NCI-H460 (cell line): ENCODE measurements at regions not wholly inside any gene's neighbourhood (a gene's known extent, or its start where the extent isn't known, plus 50 kb on each side); places are given as distances from the start of the nearest gene placed in this dataset.

Experiments used
- DNase-seq: peaks from one replicate; pipeline ENCODE4 v3.0.0-alpha.2; 2016; ENCODE audit warnings: low read depth; ENCODE audit errors: extremely low read depth

- DNase-seq, result no peak
These were observed 253.2 kb downstream of the POLR1F start for GRCh38 chr7:19455623-19456022.

DNA sequence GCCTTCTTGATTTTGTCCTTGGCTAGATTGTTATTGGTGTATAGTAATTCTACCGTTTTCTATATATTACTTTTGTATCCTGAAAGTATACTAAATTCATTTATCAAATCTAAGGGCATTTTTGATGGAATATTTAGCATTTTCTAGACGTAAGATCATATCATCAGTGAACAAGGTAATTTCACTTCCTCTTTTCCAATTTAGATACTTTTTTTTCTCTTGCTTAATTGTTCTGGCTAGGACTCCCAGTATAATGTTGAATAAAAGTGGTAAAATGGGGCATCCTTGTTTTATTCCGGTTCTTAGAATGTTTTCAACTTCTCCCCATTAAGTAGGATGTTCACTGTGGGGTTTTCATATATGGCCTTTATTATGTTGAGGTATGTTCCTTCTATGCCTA lies 260.7 kb downstream of the POLR1F start:
- DNase-seq, result no peak

DNA sequence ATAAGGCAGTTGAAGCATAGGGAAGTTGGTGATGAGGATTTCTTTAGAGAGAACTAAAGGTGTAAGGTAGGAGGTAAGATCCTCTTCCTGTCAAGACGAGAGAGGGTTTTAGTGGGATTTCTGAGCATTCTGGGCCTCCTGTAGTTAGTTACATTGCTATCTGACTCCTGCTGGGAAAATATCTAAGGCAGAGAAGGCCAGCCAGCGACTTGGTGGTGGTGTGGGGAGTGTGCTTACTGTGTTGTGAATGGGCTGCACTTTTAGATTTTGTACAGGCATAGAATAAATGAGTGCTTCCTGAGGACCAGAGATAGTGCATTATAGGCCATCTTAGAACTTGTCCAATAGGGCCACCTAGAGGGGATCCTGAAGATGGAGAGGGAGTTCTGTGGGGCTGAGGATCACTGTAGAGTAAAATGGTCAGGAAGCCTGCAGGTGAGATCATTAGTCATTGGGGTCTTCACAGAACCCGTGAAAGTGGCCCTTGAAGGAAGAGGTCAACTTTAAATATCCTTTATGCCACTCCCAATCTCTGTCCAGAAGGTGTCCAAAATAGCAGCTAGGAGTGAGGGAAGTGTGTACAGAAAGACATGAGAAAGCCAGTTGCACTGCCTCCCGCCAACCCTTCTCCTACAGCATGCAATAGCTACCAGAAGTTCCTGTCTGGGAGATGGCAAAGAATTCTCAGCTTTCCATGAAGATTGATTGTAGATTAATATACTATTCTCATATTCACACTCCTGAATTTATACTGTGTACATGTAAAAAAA lies 266.6 kb downstream of the POLR1F start:
- peak; percentile 49 for DNase-seq

DNA sequence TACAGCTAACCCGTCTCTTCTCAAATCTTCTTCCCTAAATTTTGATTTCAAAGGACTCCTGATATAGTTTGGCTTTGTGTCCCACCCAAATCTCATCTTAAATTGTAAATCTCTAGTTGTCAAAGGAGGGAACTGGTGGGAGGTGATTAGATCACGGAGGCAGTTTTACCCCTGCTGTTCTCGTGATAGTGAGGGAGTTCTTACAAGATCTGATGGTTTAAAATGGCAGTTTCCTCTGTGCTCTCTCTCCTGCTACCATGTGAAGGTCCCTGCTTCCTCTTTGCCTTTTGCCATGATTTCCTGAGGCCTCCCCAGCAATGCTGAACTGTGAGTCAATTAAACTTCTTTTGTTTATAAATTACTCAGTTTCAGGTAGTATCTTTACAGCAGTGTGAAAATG lies 269.3 kb downstream of the POLR1F start:
- DNase-seq, result no peak

DNA sequence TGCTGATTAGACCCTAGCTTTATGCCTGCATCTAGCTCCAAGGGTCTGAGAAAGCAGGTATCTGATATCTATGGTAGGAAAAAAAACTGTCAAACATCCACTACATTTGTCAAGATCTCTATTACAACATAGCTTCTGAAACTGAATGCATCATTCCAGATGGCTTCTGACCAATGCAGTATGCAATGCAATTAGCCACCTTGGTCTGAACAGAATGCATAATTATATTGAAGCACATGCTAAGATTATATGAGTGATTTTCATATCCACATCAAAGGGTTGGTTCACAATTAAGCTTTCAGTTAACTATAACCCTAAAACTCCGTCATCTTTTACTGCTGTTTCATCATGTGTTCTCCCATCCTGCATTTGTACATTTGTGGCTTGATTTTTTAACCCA lies 271.4 kb downstream of the POLR1F start:
- DNase-seq, result no peak

DNA sequence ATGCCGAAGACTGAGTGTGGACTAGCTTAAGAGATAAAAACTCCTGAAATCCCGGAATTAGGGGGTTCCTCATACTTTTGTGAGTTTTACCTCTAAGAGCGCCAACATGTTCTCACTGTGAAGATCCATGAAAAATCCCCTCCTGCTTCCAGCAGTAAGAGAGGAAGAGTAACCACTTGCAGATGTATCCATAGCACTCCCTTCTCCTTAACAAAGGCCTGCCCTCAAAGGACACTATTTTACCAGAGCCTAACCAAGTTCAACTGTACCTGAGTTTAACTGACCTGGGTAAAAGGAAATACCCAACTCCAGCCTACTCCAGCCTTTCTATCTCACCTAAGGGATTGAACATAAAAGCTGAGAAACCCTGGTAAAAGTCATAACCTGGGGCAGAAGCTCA lies 280.9 kb downstream of the POLR1F start:
- no peak for DNase-seq

DNA sequence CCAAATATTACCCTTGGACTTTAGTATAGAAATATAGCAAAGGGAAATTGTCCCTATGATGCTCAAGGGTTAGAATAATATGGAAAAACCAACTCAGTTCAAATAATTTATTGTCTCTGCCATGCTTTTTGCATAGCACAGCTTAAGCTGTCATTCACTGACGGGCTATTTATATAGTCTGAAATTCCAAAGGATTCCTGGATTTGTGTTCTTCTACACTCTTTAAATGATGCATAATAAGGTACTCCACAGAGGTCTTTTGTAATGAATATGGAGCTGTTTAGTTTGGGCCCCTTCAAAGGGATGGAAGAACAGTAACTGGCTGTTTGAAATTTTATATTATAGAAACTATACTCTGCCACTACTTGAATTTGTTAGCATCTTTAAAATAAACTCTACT lies 276.6 kb upstream of the FERD3L start:
- no peak for DNase-seq

DNA sequence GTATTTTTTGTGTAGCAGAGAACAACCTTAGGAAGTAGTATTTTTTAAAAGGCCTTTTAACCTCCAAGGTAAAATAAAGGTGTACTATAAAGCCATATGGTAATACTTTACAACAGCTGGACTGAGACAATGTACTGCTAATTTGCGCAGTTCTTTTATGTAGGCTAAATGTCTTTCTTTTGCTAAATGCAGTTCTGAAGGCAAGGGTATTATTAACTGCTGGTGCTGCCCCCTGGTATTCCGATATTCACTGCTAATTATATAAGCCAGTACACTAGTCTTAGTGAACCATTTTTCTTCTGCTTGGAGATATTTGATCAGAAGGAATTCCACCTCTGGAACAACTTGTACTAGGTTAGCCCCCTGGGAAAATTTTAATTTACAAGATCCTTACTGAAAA lies 272.0 kb upstream of the FERD3L start:
- DNase-seq, result no peak

DNA sequence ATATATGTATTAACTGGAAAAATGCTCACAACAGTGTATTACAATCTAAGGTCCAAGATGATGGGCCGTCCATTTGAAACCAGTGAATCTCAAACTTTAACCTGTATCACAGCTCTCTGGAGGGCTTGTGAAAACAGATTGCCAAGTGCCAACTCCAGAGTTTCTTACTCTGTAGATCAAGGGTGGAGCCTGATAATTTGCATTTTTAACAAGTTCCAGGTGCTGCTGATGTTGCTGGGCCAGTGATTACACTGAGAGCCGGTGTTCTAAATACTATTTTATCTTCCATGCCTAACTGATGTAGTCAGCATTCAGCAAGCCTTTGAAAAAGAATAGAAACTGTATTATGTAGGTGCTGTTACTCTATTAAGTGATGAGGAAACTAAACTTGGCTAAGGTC lies 269.9 kb upstream of the FERD3L start:
- DNase-seq, result no peak

DNA sequence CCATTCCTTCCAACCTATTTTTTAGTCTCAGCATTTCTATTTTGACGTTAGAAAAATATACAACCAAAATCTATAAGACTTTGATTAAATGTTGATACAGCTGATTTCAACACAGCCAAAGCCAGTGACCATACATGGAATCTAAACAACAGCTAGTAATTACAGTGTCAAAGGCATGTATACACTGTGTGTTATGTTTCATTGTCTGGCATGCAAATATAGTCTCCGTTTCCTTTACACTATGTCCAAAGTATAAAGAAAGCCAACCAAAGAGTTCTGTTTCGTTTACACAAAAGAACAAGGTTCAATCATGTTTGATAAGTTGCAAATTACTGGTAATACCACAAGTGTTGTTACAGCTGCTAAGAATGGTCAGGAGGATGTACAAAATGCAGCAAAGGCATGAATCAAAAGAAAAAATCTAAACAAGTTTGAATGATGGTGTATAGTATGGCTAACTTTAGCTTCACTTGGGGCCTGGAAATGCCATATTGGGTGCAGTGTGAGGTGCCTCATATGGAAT lies 268.3 kb upstream of the FERD3L start:
- no peak for DNase-seq

GRCh38 chr7:19410691-19411090 lies 265.5 kb upstream of the FERD3L start:
- no peak for DNase-seq

- no peak for DNase-seq
These were observed 264.9 kb upstream of the FERD3L start for GRCh38 chr7:19410106-19410505.

- DNase-seq, result no peak
These were observed 263.5 kb upstream of the FERD3L start for GRCh38 chr7:19408706-19409220.

- DNase-seq, result no peak
These were observed 262.0 kb upstream of the FERD3L start for GRCh38 chr7:19407270-19407669.

DNA sequence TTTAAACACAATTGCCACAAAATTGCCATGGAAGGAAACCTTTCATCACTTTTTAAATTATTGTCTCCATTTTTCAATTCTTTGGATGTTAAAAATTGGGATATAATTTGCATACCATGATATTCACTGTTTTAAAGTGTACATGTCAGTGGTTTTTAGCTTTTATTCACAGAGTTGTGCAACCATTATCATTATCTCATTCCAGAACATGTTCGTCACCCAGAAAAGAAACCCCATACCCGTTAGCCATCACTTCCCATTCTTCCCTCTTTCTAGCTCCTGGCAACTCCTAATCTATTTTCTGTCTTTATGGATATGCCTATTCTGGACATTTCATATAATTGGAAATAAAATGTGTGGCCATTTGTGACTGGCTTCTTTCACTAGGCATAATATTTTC lies 260.3 kb upstream of the FERD3L start:
- peak; percentile 32 for DNase-seq

DNA sequence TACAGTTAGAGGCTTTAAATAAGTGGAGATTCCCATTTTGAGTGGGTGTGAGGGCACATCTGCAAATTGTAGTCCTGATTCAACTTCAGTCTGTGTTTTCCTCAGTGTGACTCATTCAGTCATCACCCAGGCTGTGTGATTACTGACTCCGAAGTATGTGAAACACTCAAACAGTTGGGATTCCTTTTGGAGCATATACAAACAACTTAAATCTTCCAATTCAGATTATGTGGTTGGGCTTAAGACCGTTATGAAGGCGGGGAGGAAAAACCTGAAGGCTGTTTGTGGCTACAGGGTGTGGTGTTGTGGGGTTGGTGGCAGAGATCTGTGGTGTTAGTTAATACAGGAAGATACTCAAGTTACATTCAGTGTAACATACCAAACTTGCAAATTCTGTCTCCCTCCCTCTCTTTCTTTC lies 259.7 kb upstream of the FERD3L start:
- DNase-seq, result peak; percentile 89

DNA sequence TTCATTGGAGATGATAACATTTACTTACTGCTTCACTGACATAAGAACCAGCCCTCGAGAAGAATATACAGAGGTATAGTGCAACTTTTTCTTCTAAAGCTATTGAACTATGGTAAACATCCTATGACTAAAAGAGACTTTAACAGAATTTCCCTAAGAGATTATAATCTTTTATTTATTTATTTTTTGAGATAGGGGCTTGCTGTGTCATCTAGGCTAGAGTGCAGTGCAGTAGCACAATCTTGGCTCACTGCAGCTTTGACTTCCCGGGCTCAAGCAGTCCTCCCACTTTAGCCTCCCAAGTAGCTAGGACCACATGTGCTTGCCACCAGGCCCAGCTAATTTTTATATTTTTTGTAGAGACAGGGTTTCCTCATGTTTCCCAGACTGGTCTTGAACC lies 258.5 kb upstream of the FERD3L start:
- no peak for DNase-seq

DNA sequence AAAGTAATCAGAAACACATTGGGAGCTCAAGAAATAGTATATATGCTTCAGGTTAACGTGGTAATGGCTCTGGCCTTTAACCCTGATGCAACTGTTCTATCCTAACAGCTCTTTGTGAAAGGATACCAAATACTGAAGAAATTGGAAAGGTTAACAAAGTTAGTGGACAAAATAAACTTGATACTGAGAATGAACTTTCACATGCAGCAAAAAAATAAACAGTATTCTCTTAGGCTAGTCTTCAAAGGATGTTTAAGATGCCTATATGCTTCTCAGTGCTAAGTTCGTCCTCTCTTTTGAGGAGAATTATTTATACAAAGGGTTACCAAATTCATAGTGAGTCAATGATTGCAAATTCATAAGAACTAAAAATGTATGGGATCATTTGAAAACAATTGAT lies 256.2 kb upstream of the FERD3L start:
- DNase-seq, result no peak

GRCh38 chr7:19400758-19401254 lies 255.6 kb upstream of the FERD3L start:
- DNase-seq, result no peak

GRCh38 chr7:19397911-19398310 lies 252.7 kb upstream of the FERD3L start:
- DNase-seq, result no peak

GRCh38 chr7:19392246-19392645 lies 247.0 kb upstream of the FERD3L start:
- DNase-seq, result peak; percentile 36

DNA sequence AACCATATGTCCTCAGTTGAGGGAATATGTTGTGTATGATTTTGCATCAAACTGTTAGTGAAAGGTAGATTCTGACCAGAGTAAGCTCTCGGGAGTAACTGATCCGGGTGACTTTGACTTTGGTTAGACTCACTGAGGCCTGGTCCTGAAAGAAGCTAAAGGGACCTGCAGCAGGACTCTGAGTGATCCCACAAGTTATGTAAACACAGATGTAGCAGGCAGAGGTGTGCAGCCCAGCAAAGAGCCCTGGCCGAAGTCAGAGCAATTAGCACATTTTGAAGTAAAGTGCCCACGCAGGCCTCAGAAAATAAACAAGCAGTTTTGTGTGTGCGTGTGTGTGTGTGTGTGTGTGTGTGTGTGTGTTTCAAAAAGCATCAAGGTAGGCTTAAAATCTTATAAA lies 245.6 kb upstream of the FERD3L start:
- DNase-seq, result no peak
